ENCODE measurements at regions not wholly inside any gene's neighbourhood (a gene's known extent, or its start where the extent isn't known, plus 50 kb on each side); places are given as distances from the start of the nearest gene placed in this dataset.

- POLR2A ChIA-PET = no interaction called here
- CTCF ChIA-PET = no interaction called here
- H2AFZ ChIP-seq (ENCODE audit: low read depth, low read length) = no peak overlapping the region
- FAIRE-seq (no peak), DNase-seq (ENCODE audit: low read depth, low spot score) (no peak)
- intact Hi-C loops (cut with micrococcal nuclease) = no loop called here
- no peaks in the 10 kb centered on the region for H3K4me1 ChIP-seq (ENCODE audit: control insufficient read depth, extremely low read depth, insufficient read depth, low read length)
- H3K9me1 ChIP-seq (replicated peaks; ENCODE audit: control insufficient read depth, extremely low read depth, insufficient read depth, low read length) = no peaks in the 10 kb centered on the region
- H3K4me2 ChIP-seq (ENCODE audit: insufficient read depth, low read length) = no peak overlapping the region
- H3K9me3 ChIP-seq (replicated peaks; ENCODE audit: control insufficient read depth, insufficient read depth, low read length) = no peaks in the 10 kb centered on the region
- no peak overlapping the region for H3K9ac ChIP-seq (replicated peaks; ENCODE audit: extremely low read depth, insufficient read depth, low read length)
- H3K27ac ChIP-seq (ENCODE audit: insufficient read depth, low read depth, low read length) = no peak overlapping the region
- H3K79me2 ChIP-seq (ENCODE audit: control insufficient read depth, insufficient read depth, low read length) = no peaks in the 10 kb centered on the region
- no TSS peak for BruUV-seq (replicated peaks)
- dilution Hi-C loops (cut with MboI; ENCODE audit: extremely low pct_ligation_motif_present, low sequenced_read_pairs) = no loop called here
- no peaks in the 10 kb centered on the region for H3K27me3 ChIP-seq (ENCODE audit: control insufficient read depth in 2 of 2, insufficient read depth in 2 of 2, low read length in 2 of 2)
- no peak overlapping the region for H3K4me3 ChIP-seq (replicated peaks in 1 of 3; ENCODE audit: insufficient read depth in 1 of 3, low read depth in 1 of 3, low read length in 3 of 3)
- no peaks in the 10 kb centered on the region for H4K20me1 ChIP-seq (replicated peaks; ENCODE audit: control insufficient read depth, extremely low read depth, insufficient read depth, low read length)
- no peaks in the 10 kb centered on the region for H3K36me3 ChIP-seq (ENCODE audit: control insufficient read depth in 2 of 2, extremely low read depth in 1 of 2, insufficient read depth in 2 of 2, low read length in 2 of 2)
- TF ChIP-seq MYC (IDR thresholded peaks at IDR 0.05; ENCODE audit: low read depth, low read length) (no peak), CTCF (IDR thresholded peaks at IDR 0.05; ENCODE audit: extremely low read depth in 1 of 2, insufficient read depth in 1 of 2, low read depth in 1 of 2, low read length in 2 of 2) (no peak)
Observed at GRCh38 chr12:67057072-67057471, 212.1 kb upstream of the CAND1 start.

GRCh38 chr12:67062193-67062592 lies 207.0 kb upstream of the CAND1 start:
- no TSS peak for BruUV-seq (replicated peaks)

More at GRCh38 chr12:67062193-67062592, 207.0 kb upstream of the CAND1 start:
- FAIRE-seq (no peak), DNase-seq (ENCODE audit: low read depth, low spot score) (no peak)
- no peaks in the 10 kb centered on the region for H4K20me1 ChIP-seq (replicated peaks; ENCODE audit: control insufficient read depth, extremely low read depth, insufficient read depth, low read length)
- intact Hi-C loops (cut with micrococcal nuclease) = no loop called here
- ChIA-PET POLR2A (no interaction called here), CTCF (no interaction called here)
- no peaks in the 10 kb centered on the region for H3K4me1 ChIP-seq (ENCODE audit: control insufficient read depth, extremely low read depth, insufficient read depth, low read length)
- no peaks in the 10 kb centered on the region for H3K9me1 ChIP-seq (replicated peaks; ENCODE audit: control insufficient read depth, extremely low read depth, insufficient read depth, low read length)
- H3K27me3 ChIP-seq (ENCODE audit: control insufficient read depth in 2 of 2, insufficient read depth in 2 of 2, low read length in 2 of 2) = peaks cover 2 to 7% of the 10 kb centered on the region in 2 experiments
- H3K79me2 ChIP-seq (ENCODE audit: control insufficient read depth, insufficient read depth, low read length) = no peaks in the 10 kb centered on the region
- no peaks in the 10 kb centered on the region for H3K9me3 ChIP-seq (replicated peaks; ENCODE audit: control insufficient read depth, insufficient read depth, low read length)
- no peak overlapping the region for H3K4me2 ChIP-seq (ENCODE audit: insufficient read depth, low read length)
- H3K36me3 ChIP-seq (ENCODE audit: control insufficient read depth in 2 of 2, extremely low read depth in 1 of 2, insufficient read depth in 2 of 2, low read length in 2 of 2) = no peaks in the 10 kb centered on the region
- no peak overlapping the region for H3K9ac ChIP-seq (replicated peaks; ENCODE audit: extremely low read depth, insufficient read depth, low read length)
- dilution Hi-C loops (cut with MboI; ENCODE audit: extremely low pct_ligation_motif_present, low sequenced_read_pairs) = no loop called here
- H2AFZ ChIP-seq (ENCODE audit: low read depth, low read length) = no peak overlapping the region
- no peak overlapping the region for H3K4me3 ChIP-seq (replicated peaks in 1 of 3; ENCODE audit: insufficient read depth in 1 of 3, low read depth in 1 of 3, low read length in 3 of 3)
- no peak for TF ChIP-seq MYC (IDR thresholded peaks at IDR 0.05; ENCODE audit: low read depth, low read length)
- TF ChIP-seq POLR2AphosphoS5 (IDR thresholded peaks at IDR 0.05; ENCODE audit: insufficient read depth, low read depth, low read length) = no peak
- TF ChIP-seq CTCF (IDR thresholded peaks at IDR 0.05; ENCODE audit: extremely low read depth in 1 of 2, insufficient read depth in 1 of 2, low read depth in 1 of 2, low read length in 2 of 2) = no peak
- no peak for TF ChIP-seq EZH2 (IDR thresholded peaks at IDR 0.05; ENCODE audit: borderline replicate concordance, low read depth, low read length, severe bottlenecking)
- no peak for TF ChIP-seq MAX (IDR thresholded peaks at IDR 0.05; ENCODE audit: insufficient read depth, insufficient read length)
- TF ChIP-seq FOS (IDR thresholded peaks at IDR 0.05; ENCODE audit: borderline replicate concordance, insufficient read depth, low read length) = no peak
- TF ChIP-seq GATA2 (IDR thresholded peaks at IDR 0.05; ENCODE audit: insufficient read depth, insufficient read length, low read depth, low read length) = no peak
- H3K27ac ChIP-seq (ENCODE audit: insufficient read depth, low read depth, low read length) = no peak overlapping the region
